Mucosa of descending colon (tissue), 3 donors: ENCODE measurements at regions not wholly inside any gene's neighbourhood (a gene's known extent, or its start where the extent isn't known, plus 50 kb on each side); places are given as distances from the start of the nearest gene placed in this dataset.
"Not testable (repeated sequence)": the region's sequence is repeated elsewhere in the genome, so short reads cannot be mapped to it uniquely, and the experiment has no call there.

Source experiments
- ATAC-seq: fragments of 200-7000 bp; cut with Tn5 transposase; one replicate; pipeline ENCODE4 v1.9.1; 2020; ENCODE audit warnings: mild to moderate bottlenecking, moderate library complexity
- DNase-seq, 3 donors: peaks; one replicate each; pipeline ENCODE4 v3.0.0-alpha.2; 2020
- H3K36me3 ChIP-seq: fragments of 200-600 bp; one replicate; pipeline ENCODE4 v1.8.0; 2021; ENCODE audit warnings: low read depth, mild to moderate bottlenecking
- H3K4me1 ChIP-seq: fragments of 200-600 bp; one replicate; pipeline ENCODE4 v1.8.0; 2021; ENCODE audit warnings: low read depth, mild to moderate bottlenecking
- H3K4me3 ChIP-seq: fragments of 200-600 bp; one replicate; pipeline ENCODE4 v1.8.0; 2021; ENCODE audit warnings: mild to moderate bottlenecking
- H3K9me3 ChIP-seq: fragments of 200-600 bp; one replicate; pipeline ENCODE4 v1.8.0; 2021; ENCODE audit warnings: mild to moderate bottlenecking
- CTCF ChIP-seq: fragments of 200-600 bp; IDR thresholded peaks from one replicate; pipeline ENCODE4 v1.8.0; 2022; ENCODE audit warnings: antibody characterized with exemption, mild to moderate bottlenecking
- intact Hi-C, 2 donors: fragments of 100-400 bp; cut with DNase I in 1 of 2; cut with micrococcal nuclease in 1 of 2; formaldehyde crosslinking; loops; one replicate each; pipeline versions ENCODE4 v1.11.0 to v1.11.1; 2022; cut with DNase I, micrococcal nuclease
- donor health status: DM: no; HTN: no; CAD: no; lungs with moderate emphysema.
- donor health status: DM: no; HTN: no; CAD: no.
- donor health status: DM: no; HTN: yes; CAD: no.

GRCh38 chrX:28126886-28127285, 145.6 kb upstream of the DCAF8L1 start:
- no peaks in the 10 kb centered on the region for H3K9me3 ChIP-seq
- no peak overlapping the region for H3K4me3 ChIP-seq
- DNase-seq, result no peak
- no peaks in the 10 kb centered on the region for H3K36me3 ChIP-seq
- TF ChIP-seq CTCF, result no peak
- no peak for ATAC-seq
- intact Hi-C loops, result no loop called here
- H3K4me1 ChIP-seq, result no peaks in the 10 kb centered on the region

DNA sequence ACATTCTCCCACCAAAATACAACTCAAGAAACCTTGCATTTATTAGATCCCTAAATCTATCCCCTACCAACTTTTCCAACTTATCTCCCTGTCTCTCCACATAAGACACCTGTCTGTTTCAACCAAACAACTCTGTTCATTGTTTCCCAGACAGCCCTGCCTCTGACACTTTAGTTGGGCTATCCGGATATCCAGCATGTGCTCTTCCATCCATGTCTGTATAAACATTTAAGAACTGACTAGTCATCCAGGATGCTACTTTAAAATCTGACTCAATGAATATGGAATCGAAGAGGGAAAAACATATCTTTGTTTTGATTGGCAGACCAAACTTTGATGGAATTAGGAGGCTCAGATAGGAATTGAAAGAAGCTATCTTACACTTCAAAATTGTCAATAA, 143.2 kb upstream of the DCAF8L1 start:
- DNase-seq, result no peak
- intact Hi-C loops, result no loop called here
- no peaks in the 10 kb centered on the region for H3K9me3 ChIP-seq
- no peaks in the 10 kb centered on the region for H3K4me1 ChIP-seq
- no peak for TF ChIP-seq CTCF
- no peaks in the 10 kb centered on the region for H3K36me3 ChIP-seq
- ATAC-seq, result no peak
- no peak overlapping the region for H3K4me3 ChIP-seq

DNA sequence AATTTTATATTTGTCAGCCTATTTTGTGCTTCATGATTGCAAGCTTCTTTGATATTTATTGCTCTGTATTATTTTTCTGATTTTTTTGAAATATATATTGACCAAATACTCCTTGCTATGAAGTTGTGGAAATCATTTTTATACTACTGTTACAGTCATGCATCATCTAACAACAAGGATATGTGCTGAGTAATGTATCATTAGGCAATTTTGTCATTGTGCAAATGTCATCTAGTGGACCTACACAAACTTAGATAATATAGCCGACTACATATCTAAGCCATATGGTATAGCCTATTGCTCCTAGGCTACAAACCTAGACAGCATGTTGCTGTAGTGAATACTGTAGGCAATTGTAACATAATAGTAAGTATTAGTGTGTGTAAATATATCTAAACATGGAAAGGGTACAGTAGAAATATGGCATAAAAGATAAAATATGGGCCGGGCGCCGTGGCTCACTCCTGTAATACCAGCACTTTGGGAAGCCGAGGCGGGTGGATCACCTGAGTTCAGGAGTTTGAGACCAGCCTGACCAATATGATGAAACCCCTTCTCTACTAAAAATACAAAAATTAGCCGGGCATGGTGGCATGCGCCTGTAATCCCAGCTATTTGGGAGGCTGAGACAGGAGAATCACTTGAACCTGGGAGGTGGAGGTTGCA, 139.5 kb upstream of the DCAF8L1 start:
- H3K4me1 ChIP-seq, DNase-seq, ATAC-seq, H3K4me3 ChIP-seq, intact Hi-C loops, H3K36me3 ChIP-seq, H3K9me3 ChIP-seq: not testable (repeated sequence)

DNA sequence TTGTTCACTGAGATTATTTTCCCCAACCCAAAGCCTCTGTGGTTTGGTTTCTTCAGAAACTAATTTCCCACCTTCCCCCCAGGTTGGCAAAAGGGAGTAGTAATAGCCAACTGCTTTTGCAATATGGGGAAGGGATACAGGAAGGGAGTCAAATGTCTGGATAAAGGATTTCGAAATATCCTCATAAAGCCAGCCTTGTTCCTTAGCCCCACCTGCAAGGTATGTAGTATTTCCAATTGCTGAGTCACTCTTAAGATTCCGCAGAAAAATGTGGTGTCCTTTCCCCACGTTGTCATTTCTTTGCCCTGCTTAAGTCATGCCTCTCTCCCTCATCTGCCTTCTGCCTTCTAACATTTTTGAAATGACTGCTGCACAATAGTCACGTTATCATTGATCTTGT, 138.8 kb upstream of the DCAF8L1 start:
- no peak overlapping the region for H3K4me3 ChIP-seq
- TF ChIP-seq CTCF, result no peak
- intact Hi-C loops, result no loop called here
- no peaks in the 10 kb centered on the region for H3K36me3 ChIP-seq
- ATAC-seq (no peak), DNase-seq (no peak)
- no peaks in the 10 kb centered on the region for H3K9me3 ChIP-seq
- no peaks in the 10 kb centered on the region for H3K4me1 ChIP-seq

GRCh38 chrX:28108186-28108945, 127.1 kb upstream of the DCAF8L1 start:
- no peak overlapping the region for H3K4me3 ChIP-seq
- intact Hi-C loops, result no loop called here
- H3K36me3 ChIP-seq, result no peaks in the 10 kb centered on the region
- no peaks in the 10 kb centered on the region for H3K9me3 ChIP-seq
- H3K4me1 ChIP-seq, result no peaks in the 10 kb centered on the region
- no peak for TF ChIP-seq CTCF
- ATAC-seq, result peak; percentile 42
- no peak for DNase-seq

- TF ChIP-seq CTCF, result no peak
- DNase-seq (no peak), ATAC-seq (no peak)
- Histone ChIP-seq H3K4me1 (no peaks in the 10 kb centered on the region), H3K9me3 (no peaks in the 10 kb centered on the region), H3K4me3 (no peak overlapping the region), H3K36me3 (no peaks in the 10 kb centered on the region)
- intact Hi-C loops, result no loop called here
Measured at GRCh38 chrX:28099166-28099565, 117.9 kb upstream of the DCAF8L1 start.
